DND-41 (cell line): ENCODE measurements at regions not wholly inside any gene's neighbourhood (a gene's known extent, or its start where the extent isn't known, plus 50 kb on each side); places are given as distances from the start of the nearest gene placed in this dataset.
A peak's percentile ranks its signal among the peaks of the same experiment; 100 is the strongest.

Source experiments
- ATAC-seq: fragments of 200-7000 bp; cut with Tn5 transposase; 3 replicates; pipeline ENCODE4 v1.9.1; 2021; ENCODE audit warnings: low read depth; ENCODE audit not compliant: insufficient read depth
- DNase-seq: peaks from one replicate; pipeline ENCODE4 v3.0.0-alpha.2; 2020
- H2AFZ ChIP-seq: 2 replicates; pipeline ENCODE4 v1.6.0; 2012; ENCODE audit warnings: low read depth, low read length
- H3K27ac ChIP-seq: 2 replicates; pipeline ENCODE4 v1.5.1; 2012; ENCODE audit warnings: low read length, inconsistent platforms
- H3K27me3 ChIP-seq: fragments of 200-600 bp; sonication (generic); 2 replicates; pipeline ENCODE4 v1.6.0; 2012; ENCODE audit warnings: low read length, mild to moderate bottlenecking, inconsistent platforms; ENCODE audit not compliant: insufficient read depth, poor library complexity
- H3K36me3 ChIP-seq: 2 replicates; pipeline ENCODE4 v1.5.1; 2012; ENCODE audit warnings: low read length, inconsistent platforms; ENCODE audit not compliant: insufficient read depth
- H3K4me1 ChIP-seq: 2 replicates; pipeline ENCODE4 v1.5.1; 2012; ENCODE audit warnings: mild to moderate bottlenecking, low read length; ENCODE audit not compliant: insufficient read depth
- H3K4me2 ChIP-seq: 2 replicates; pipeline ENCODE4 v1.6.0; 2012; ENCODE audit warnings: mild to moderate bottlenecking, moderate library complexity, low read length, inconsistent platforms; ENCODE audit not compliant: insufficient read depth
- H3K4me3 ChIP-seq, 2 experiments: fragments of 200-600 bp in 1 of 2; shearing (Covaris generic) in 1 of 2; 2 replicates each; pipeline ENCODE4 v1.5.1; 2012 to 2016; ENCODE audit warnings: inconsistent platforms in 2 of 2, low read length in 2 of 2, mild to moderate bottlenecking in 2 of 2, low read depth in 1 of 2, moderate library complexity in 1 of 2
- H3K79me2 ChIP-seq: 2 replicates; pipeline ENCODE4 v1.6.0; 2012; ENCODE audit warnings: low read length, inconsistent platforms; ENCODE audit not compliant: insufficient read depth
- H3K9ac ChIP-seq: 2 replicates; pipeline ENCODE4 v1.6.0; 2012; ENCODE audit warnings: low read depth, mild to moderate bottlenecking, inconsistent platforms, low read length, moderate library complexity
- H3K9me3 ChIP-seq: 2 replicates; pipeline ENCODE4 v1.5.1; 2012; ENCODE audit warnings: low read length, moderate library complexity, mild to moderate bottlenecking, inconsistent platforms; ENCODE audit not compliant: insufficient read depth, severe bottlenecking
- H4K20me1 ChIP-seq: 2 replicates; pipeline ENCODE4 v1.6.0; 2012; ENCODE audit warnings: low read length; ENCODE audit not compliant: insufficient read depth
- EZH2 ChIP-seq: IDR thresholded peaks from 3 replicates; pipeline ENCODE4 v1.6.1; 2012; ENCODE audit warnings: borderline replicate concordance, low read depth, mild to moderate bottlenecking, moderate library complexity, low read length, inconsistent platforms; ENCODE audit not compliant: severe bottlenecking
- TF ChIP-seq, protein P1 (sequence below): IDR thresholded peaks from 2 replicates; pipeline ENCODE4 v1.5.1; 2012; ENCODE audit warnings: borderline replicate concordance, low read length, moderate library complexity, mild to moderate bottlenecking; ENCODE audit not compliant: poor library complexity, severe bottlenecking; ENCODE audit errors: extremely low read depth

DNA sequence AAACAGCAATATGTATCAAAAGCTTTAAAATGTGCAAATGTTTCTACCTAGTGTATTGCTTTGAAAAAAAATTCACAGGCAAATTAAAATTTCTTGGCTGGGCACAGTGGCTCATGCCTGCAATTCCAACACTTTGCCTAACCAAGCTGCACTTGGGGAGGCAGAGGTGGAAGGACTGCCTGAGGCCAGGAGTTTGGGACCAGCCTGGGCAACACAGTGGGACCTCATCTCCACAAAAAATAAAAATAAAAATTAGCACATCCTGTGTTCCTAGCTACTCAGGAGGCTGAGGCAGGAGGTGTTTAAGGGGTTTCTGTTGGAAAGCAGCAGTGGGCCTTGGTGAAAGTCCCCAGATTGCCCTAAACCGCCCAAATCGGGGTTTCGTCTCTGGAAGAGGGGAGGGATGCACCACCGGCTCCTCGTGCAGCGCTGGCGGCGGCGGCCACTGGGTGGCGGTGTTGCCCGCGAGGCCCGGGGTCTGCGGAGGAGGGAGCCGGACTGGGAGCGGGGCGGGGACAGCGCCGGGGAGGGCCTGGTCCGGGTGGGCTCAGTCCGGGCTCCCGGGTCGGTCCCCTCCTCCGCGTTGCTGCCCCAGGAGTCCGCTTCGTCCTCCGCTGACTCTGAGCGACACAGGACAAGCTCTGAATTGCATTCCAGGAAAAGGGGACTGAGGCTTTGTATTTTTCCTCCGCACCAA, 265.6 kb downstream of the AACS start:
- TF ChIP-seq, protein P1, sequence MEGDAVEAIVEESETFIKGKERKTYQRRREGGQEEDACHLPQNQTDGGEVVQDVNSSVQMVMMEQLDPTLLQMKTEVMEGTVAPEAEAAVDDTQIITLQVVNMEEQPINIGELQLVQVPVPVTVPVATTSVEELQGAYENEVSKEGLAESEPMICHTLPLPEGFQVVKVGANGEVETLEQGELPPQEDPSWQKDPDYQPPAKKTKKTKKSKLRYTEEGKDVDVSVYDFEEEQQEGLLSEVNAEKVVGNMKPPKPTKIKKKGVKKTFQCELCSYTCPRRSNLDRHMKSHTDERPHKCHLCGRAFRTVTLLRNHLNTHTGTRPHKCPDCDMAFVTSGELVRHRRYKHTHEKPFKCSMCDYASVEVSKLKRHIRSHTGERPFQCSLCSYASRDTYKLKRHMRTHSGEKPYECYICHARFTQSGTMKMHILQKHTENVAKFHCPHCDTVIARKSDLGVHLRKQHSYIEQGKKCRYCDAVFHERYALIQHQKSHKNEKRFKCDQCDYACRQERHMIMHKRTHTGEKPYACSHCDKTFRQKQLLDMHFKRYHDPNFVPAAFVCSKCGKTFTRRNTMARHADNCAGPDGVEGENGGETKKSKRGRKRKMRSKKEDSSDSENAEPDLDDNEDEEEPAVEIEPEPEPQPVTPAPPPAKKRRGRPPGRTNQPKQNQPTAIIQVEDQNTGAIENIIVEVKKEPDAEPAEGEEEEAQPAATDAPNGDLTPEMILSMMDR, result peak; percentile 82
- no peak for TF ChIP-seq EZH2
- H2AFZ ChIP-seq, result no peak overlapping the region
- H3K9ac ChIP-seq, result no peak overlapping the region
- peaks cover 2% of the 10 kb centered on the region for H3K27me3 ChIP-seq
- peak; percentile 55 for DNase-seq
- no peak overlapping the region for H3K27ac ChIP-seq
- ATAC-seq, result peak; percentile 93
- H4K20me1 ChIP-seq, result no peaks in the 10 kb centered on the region
- no peak overlapping the region for H3K4me2 ChIP-seq
- H3K4me1 ChIP-seq, result no peaks in the 10 kb centered on the region
- no peaks in the 10 kb centered on the region for H3K79me2 ChIP-seq
- no peaks in the 10 kb centered on the region for H3K9me3 ChIP-seq
- no peaks in the 10 kb centered on the region for H3K36me3 ChIP-seq
- no peak overlapping the region for H3K4me3 ChIP-seq

DNA sequence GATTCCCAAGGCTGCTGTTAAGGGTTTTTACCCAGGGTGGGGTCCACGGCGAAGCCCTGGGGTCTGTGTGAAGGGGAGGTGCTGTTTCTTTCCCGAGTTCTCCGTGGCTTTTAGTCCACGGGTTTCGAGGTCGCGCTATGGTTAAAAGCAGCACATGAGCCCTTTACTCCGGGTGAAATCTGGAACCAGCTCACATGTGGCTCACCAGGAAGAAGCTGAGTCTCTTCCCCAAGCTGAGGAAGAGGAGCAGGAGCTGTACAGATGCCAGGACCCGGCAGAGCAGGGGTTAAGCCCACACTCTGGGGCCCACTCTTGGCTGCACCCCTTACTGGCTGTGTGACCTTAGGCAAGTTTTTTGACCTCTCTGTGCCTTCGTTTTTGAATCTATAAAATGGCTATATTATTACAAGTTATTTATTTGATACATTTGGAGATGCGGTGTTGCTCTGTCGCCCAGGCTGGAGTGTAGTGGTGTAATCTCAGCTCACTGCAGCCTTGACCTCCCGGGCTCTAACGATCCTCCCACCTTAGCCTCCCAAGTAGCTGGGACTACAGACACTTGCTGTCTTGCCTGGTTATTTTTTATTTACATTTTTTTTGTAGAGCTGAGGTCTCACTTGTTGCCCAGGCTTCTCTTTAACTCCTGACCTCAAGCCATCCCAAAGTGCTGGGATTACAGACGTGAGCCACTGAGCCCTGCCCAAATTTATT, 266.3 kb downstream of the AACS start:
- TF ChIP-seq EZH2, result no peak
- TF ChIP-seq, protein P1, result no peak
- Histone ChIP-seq H3K4me1 (no peaks in the 10 kb centered on the region), H3K9me3 (no peaks in the 10 kb centered on the region), H3K36me3 (no peaks in the 10 kb centered on the region), H3K27ac (no peak overlapping the region), H3K4me2 (no peak overlapping the region), H3K27me3 (peaks cover 7% of the 10 kb centered on the region), H3K4me3 (no peak overlapping the region), H3K9ac (no peak overlapping the region), H4K20me1 (no peaks in the 10 kb centered on the region), H2AFZ (no peak overlapping the region), H3K79me2 (no peaks in the 10 kb centered on the region)
- DNase-seq, result no peak
- no peak for ATAC-seq

DNA sequence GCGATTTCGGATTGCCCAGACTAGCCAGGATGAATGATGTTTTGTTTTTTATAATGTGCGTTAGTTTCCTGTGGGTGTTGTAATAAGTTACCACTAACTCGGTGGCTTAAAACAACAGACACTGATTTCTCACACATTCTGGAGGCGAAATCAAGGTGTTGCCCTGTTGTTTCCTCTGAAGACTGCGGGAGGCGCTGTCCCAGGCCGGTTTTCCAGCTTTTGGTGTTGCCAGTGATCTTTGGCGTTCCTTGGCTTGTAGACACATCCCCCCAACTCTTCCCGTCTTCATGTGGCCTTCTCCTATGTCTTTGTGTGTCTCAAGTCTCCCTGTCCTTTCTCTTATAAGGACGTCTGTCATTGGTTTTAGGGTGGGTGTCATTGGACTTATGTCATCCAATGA, 267.7 kb downstream of the AACS start:
- H3K36me3 ChIP-seq, result no peaks in the 10 kb centered on the region
- DNase-seq, result no peak

More for the DNA sequence above, 267.7 kb downstream of the AACS start:
- Histone ChIP-seq H2AFZ (no peak overlapping the region), H3K27me3 (peaks cover 9% of the 10 kb centered on the region), H3K9me3 (no peaks in the 10 kb centered on the region), H3K4me1 (no peaks in the 10 kb centered on the region), H3K79me2 (no peaks in the 10 kb centered on the region), H3K4me3 (no peak overlapping the region), H3K27ac (no peak overlapping the region), H4K20me1 (no peaks in the 10 kb centered on the region), H3K4me2 (no peak overlapping the region), H3K9ac (no peak overlapping the region)
- no peak for ATAC-seq
- TF ChIP-seq EZH2, result no peak
- TF ChIP-seq, protein P1, result peak; percentile 42
